Activated naive CD4-positive, alpha-beta T cell treated with anti-CD3 and anti-CD28 coated beads for 36 hours (primary cell): ENCODE measurements at regions not wholly inside any gene's neighbourhood (a gene's known extent, or its start where the extent isn't known, plus 50 kb on each side); places are given as distances from the start of the nearest gene placed in this dataset.
"Not testable (repeated sequence)": the region's sequence is repeated elsewhere in the genome, so short reads cannot be mapped to it uniquely, and the experiment has no call there.

Experiments
- CTCF ChIA-PET: fragments of 350-600 bp; sonication (Branson Sonifier 250); formaldehyde crosslinking; loops from one replicate; lab custom pipeline; 2021; ENCODE audit warnings: antibody characterized with exemption; lab: Charles Lee
- DNase-seq: peaks from one replicate; pipeline ENCODE4 v3.0.0-alpha.2; 2020
- H3K27ac Mint-ChIP-seq: one replicate; pipeline ENCODE4 v1.8.0; 2021; ENCODE audit warnings: mild to moderate bottlenecking, mixed read lengths
- H3K27me3 Mint-ChIP-seq: one replicate; pipeline ENCODE4 v1.8.0; 2021; ENCODE audit warnings: low read depth, mixed read lengths
- H3K36me3 Mint-ChIP-seq: one replicate; pipeline ENCODE4 v1.8.0; 2021; ENCODE audit warnings: low read depth, mixed read lengths
- H3K4me1 Mint-ChIP-seq: one replicate; pipeline ENCODE4 v1.8.0; 2021; ENCODE audit warnings: low read depth, mixed read lengths
- H3K4me3 Mint-ChIP-seq: one replicate; pipeline ENCODE4 v1.8.0; 2021; ENCODE audit warnings: mild to moderate bottlenecking, moderate library complexity, mixed read lengths
- H3K9me3 Mint-ChIP-seq: one replicate; pipeline ENCODE4 v1.8.0; 2021; ENCODE audit warnings: mixed read lengths
- intact Hi-C: fragments of 100-400 bp; cut with micrococcal nuclease; formaldehyde crosslinking; loops from one replicate; pipeline ENCODE4 v1.15.1; 2023

GRCh38 chrX:1016926-1017325 is 195.5 kb downstream of the CRLF2 start:
- H3K4me1 Mint-ChIP-seq, CTCF ChIA-PET, H3K36me3 Mint-ChIP-seq, DNase-seq, H3K9me3 Mint-ChIP-seq, H3K27me3 Mint-ChIP-seq, H3K4me3 Mint-ChIP-seq, H3K27ac Mint-ChIP-seq: not testable (repeated sequence)
- intact Hi-C loops = loop anchor here (10.0 kb wide), 1 partner anchor 102 kb away; no protein-coding TSS in a partner anchor

- H3K27me3 Mint-ChIP-seq, H3K36me3 Mint-ChIP-seq, H3K4me1 Mint-ChIP-seq, DNase-seq, H3K9me3 Mint-ChIP-seq, H3K27ac Mint-ChIP-seq, CTCF ChIA-PET, H3K4me3 Mint-ChIP-seq: not testable (repeated sequence)
- intact Hi-C loops = loop anchor here (10.0 kb wide), 1 partner anchor 101 kb away; no protein-coding TSS in a partner anchor
Measured at GRCh38 chrX:1016281-1016680, 196.2 kb downstream of the CRLF2 start.

- CTCF ChIA-PET = no interaction called here
- no peaks in the 10 kb centered on the region for H3K9me3 Mint-ChIP-seq
- intact Hi-C loops = loop anchor here (5.0 to 10.0 kb wide), 2 partner anchors 98 to 165 kb away; no protein-coding TSS in a partner anchor
- H3K4me1 Mint-ChIP-seq = no peaks in the 10 kb centered on the region
- no peak overlapping the region for H3K27ac Mint-ChIP-seq
- H3K36me3 Mint-ChIP-seq = no peaks in the 10 kb centered on the region
- no peak overlapping the region for H3K4me3 Mint-ChIP-seq
- no peaks in the 10 kb centered on the region for H3K27me3 Mint-ChIP-seq
- DNase-seq = no peak
Measured at GRCh38 chrX:1012678-1013300, 199.7 kb downstream of the CRLF2 start.

- Mint-ChIP-seq H3K27me3 (no peaks in the 10 kb centered on the region), H3K27ac (no peak overlapping the region), H3K9me3 (no peaks in the 10 kb centered on the region), H3K4me3 (no peak overlapping the region), H3K4me1 (no peaks in the 10 kb centered on the region), H3K36me3 (no peaks in the 10 kb centered on the region)
- peak; percentile 10 for DNase-seq
- CTCF ChIA-PET = no interaction called here
- intact Hi-C loops = loop anchor here (5.0 to 10.0 kb wide), 2 partner anchors 97 to 166 kb away; no protein-coding TSS in a partner anchor
Measured at GRCh38 chrX:1011691-1012283, 200.7 kb downstream of the CRLF2 start.

GRCh38 chrX:1009771-1010170 is 202.7 kb downstream of the CRLF2 start:
- intact Hi-C loops = loop anchor here (5.0 to 10.0 kb wide), 2 partner anchors 95 to 168 kb away; no protein-coding TSS in a partner anchor
- no peak overlapping the region for H3K4me3 Mint-ChIP-seq
- no peaks in the 10 kb centered on the region for H3K9me3 Mint-ChIP-seq
- H3K27ac Mint-ChIP-seq = no peak overlapping the region
- CTCF ChIA-PET = no interaction called here
- no peaks in the 10 kb centered on the region for H3K27me3 Mint-ChIP-seq
- no peaks in the 10 kb centered on the region for H3K36me3 Mint-ChIP-seq
- DNase-seq = no peak
- no peaks in the 10 kb centered on the region for H3K4me1 Mint-ChIP-seq

- no peaks in the 10 kb centered on the region for H3K36me3 Mint-ChIP-seq
- H3K4me3 Mint-ChIP-seq = no peak overlapping the region
- H3K4me1 Mint-ChIP-seq = no peaks in the 10 kb centered on the region
- CTCF ChIA-PET = no interaction called here
- intact Hi-C loops = no loop called here
- H3K27me3 Mint-ChIP-seq = no peaks in the 10 kb centered on the region
- no peak overlapping the region for H3K27ac Mint-ChIP-seq
- H3K9me3 Mint-ChIP-seq = no peaks in the 10 kb centered on the region
- DNase-seq = no peak
Measured at GRCh38 chrX:1006156-1006730, 206.2 kb downstream of the CRLF2 start.

GRCh38 chrX:1002611-1003010 is 209.8 kb downstream of the CRLF2 start:
- CTCF ChIA-PET = no interaction called here
- H3K4me3 Mint-ChIP-seq = no peak overlapping the region
- no peaks in the 10 kb centered on the region for H3K4me1 Mint-ChIP-seq
- H3K27me3 Mint-ChIP-seq = no peaks in the 10 kb centered on the region
- no peaks in the 10 kb centered on the region for H3K9me3 Mint-ChIP-seq
- no peak overlapping the region for H3K27ac Mint-ChIP-seq
- no peaks in the 10 kb centered on the region for H3K36me3 Mint-ChIP-seq
- no peak for DNase-seq
- intact Hi-C loops = no loop called here

- Mint-ChIP-seq H3K27ac (no peak overlapping the region), H3K4me3 (no peak overlapping the region), H3K4me1 (no peaks in the 10 kb centered on the region), H3K9me3 (peaks cover 7% of the 10 kb centered on the region), H3K27me3 (no peaks in the 10 kb centered on the region), H3K36me3 (no peaks in the 10 kb centered on the region)
- DNase-seq = no peak
- intact Hi-C loops = no loop called here
- CTCF ChIA-PET = no interaction called here
Measured at GRCh38 chrX:997631-998137, 214.8 kb downstream of the CRLF2 start.

GRCh38 chrX:994780-995179 is 217.7 kb downstream of the CRLF2 start:
- no peaks in the 10 kb centered on the region for H3K36me3 Mint-ChIP-seq
- H3K4me3 Mint-ChIP-seq = no peak overlapping the region
- H3K9me3 Mint-ChIP-seq = peaks cover 9% of the 10 kb centered on the region
- H3K4me1 Mint-ChIP-seq = no peaks in the 10 kb centered on the region
- CTCF ChIA-PET = no interaction called here
- no peak for DNase-seq
- intact Hi-C loops = no loop called here
- no peak overlapping the region for H3K27ac Mint-ChIP-seq
- no peaks in the 10 kb centered on the region for H3K27me3 Mint-ChIP-seq

- no peaks in the 10 kb centered on the region for H3K36me3 Mint-ChIP-seq
- no peaks in the 10 kb centered on the region for H3K4me1 Mint-ChIP-seq
- peak; percentile 69 for DNase-seq
- H3K27ac Mint-ChIP-seq = peak overlapping the region; percentile 46
- H3K9me3 Mint-ChIP-seq = peaks cover 9% of the 10 kb centered on the region
- H3K4me3 Mint-ChIP-seq = peak overlapping the region; percentile 36
- H3K27me3 Mint-ChIP-seq = no peaks in the 10 kb centered on the region
- CTCF ChIA-PET = no interaction called here
- intact Hi-C loops = no loop called here
Measured at GRCh38 chrX:989959-990510, 222.4 kb downstream of the CRLF2 start.

GRCh38 chrX:988530-988929 is 223.9 kb downstream of the CRLF2 start:
- H3K27me3 Mint-ChIP-seq, H3K4me3 Mint-ChIP-seq, H3K36me3 Mint-ChIP-seq, H3K4me1 Mint-ChIP-seq, H3K27ac Mint-ChIP-seq, CTCF ChIA-PET, intact Hi-C loops, H3K9me3 Mint-ChIP-seq, DNase-seq: not testable (repeated sequence)

GRCh38 chrX:981791-982626 is 230.4 kb downstream of the CRLF2 start:
- Mint-ChIP-seq H3K36me3 (peaks cover 3% of the 10 kb centered on the region), H3K9me3 (peaks cover 3% of the 10 kb centered on the region), H3K27ac (no peak overlapping the region), H3K4me1 (peaks cover 12% of the 10 kb centered on the region), H3K27me3 (peaks cover 24% of the 10 kb centered on the region), H3K4me3 (no peak overlapping the region)
- CTCF ChIA-PET = no interaction called here
- intact Hi-C loops = no loop called here
- no peak for DNase-seq
